H1 (cell line): ENCODE measurements at regions not wholly inside any gene's neighbourhood (a gene's known extent, or its start where the extent isn't known, plus 50 kb on each side); places are given as distances from the start of the nearest gene placed in this dataset.

Experiments used
- CTCF ChIA-PET: fragments of 300-600 bp; sonication (Branson Sonifier 250); formaldehyde crosslinking; loops from one replicate; lab custom pipeline; 2021; ENCODE audit not compliant: partially characterized antibody; lab: Charles Lee
- POLR2A ChIA-PET: fragments of 300-600 bp; sonication (Branson Sonifier 250); formaldehyde crosslinking; loops from one replicate; lab custom pipeline; 2021; ENCODE audit warnings: inconsistent platforms; ENCODE audit not compliant: partially characterized antibody; lab: Charles Lee
- DNase-seq, 2 experiments: peaks; one replicate each; pipeline versions ENCODE4 v3.0.0 to v3.0.0-alpha.2; 2010 to 2022; ENCODE audit warnings: low spot score in 2 of 2, low read depth in 1 of 2, mixed read lengths in 1 of 2
- FAIRE-seq: peaks from 2 replicates; lab custom pipeline; 2011; peaks lifted over from hg19 to GRCh38; lab: Jason Lieb, UNC
- H2AFZ ChIP-seq: 2 replicates; pipeline ENCODE4 v1.8.1; 2012; ENCODE audit warnings: low read length, inconsistent platforms
- H2AK5ac ChIP-seq: 2 replicates; pipeline ENCODE4 v1.6.1; 2013; ENCODE audit warnings: low read depth, low read length
- H2BK120ac ChIP-seq: replicated peaks from 2 replicates; pipeline ENCODE3; 2013; ENCODE audit warnings: low read depth, low read length, inconsistent platforms
- H2BK12ac ChIP-seq: 2 replicates; pipeline ENCODE4 v1.6.1; 2013; ENCODE audit warnings: low read depth, low read length
- H2BK15ac ChIP-seq: 2 replicates; pipeline ENCODE4 v1.6.1; 2013; ENCODE audit warnings: low read length
- H2BK20ac ChIP-seq: 2 replicates; pipeline ENCODE4 v1.6.1; 2013; ENCODE audit warnings: low read length
- H2BK5ac ChIP-seq: 2 replicates; pipeline ENCODE4 v1.6.1; 2013; ENCODE audit warnings: low read depth, low read length
- H3K14ac ChIP-seq: 2 replicates; pipeline ENCODE4 v1.6.1; 2013; ENCODE audit warnings: inconsistent platforms; ENCODE audit not compliant: insufficient read length
- H3K18ac ChIP-seq: 2 replicates; pipeline ENCODE4 v1.6.1; 2013; ENCODE audit warnings: low read length; ENCODE audit errors: extremely low read depth
- H3K23ac ChIP-seq: 2 replicates; pipeline ENCODE4 v1.6.1; 2013; ENCODE audit warnings: inconsistent platforms; ENCODE audit not compliant: insufficient read length
- H3K23me2 ChIP-seq: 2 replicates; pipeline ENCODE4 v1.6.1; 2013; ENCODE audit warnings: low read depth, low read length
- H3K27ac ChIP-seq: 2 replicates; pipeline ENCODE4 v1.6.1; 2011; ENCODE audit warnings: low read depth, low read length, inconsistent platforms
- H3K27me3 ChIP-seq, 4 experiments: replicated peaks in 1 of 4; 1 replicate in 1 of 4; 2 replicates in 3 of 4; pipeline versions ENCODE4 v1.6.1 to v1.8.1; 2011 to 2013; ENCODE audit warnings: low read length in 3 of 4, mild to moderate bottlenecking in 3 of 4, inconsistent platforms in 2 of 4, mixed read lengths in 2 of 4, moderate library complexity in 1 of 4; ENCODE audit not compliant: control insufficient read depth in 3 of 4, insufficient read depth in 3 of 4; ENCODE audit errors: extremely low read depth in 1 of 4
- H3K36me3 ChIP-seq, 4 experiments: 2 replicates each; pipeline versions ENCODE4 v1.6.1 to v1.8.1; 2011 to 2013; ENCODE audit warnings: mild to moderate bottlenecking in 4 of 4, low read length in 3 of 4, moderate library complexity in 2 of 4, control low read depth in 1 of 4, inconsistent platforms in 1 of 4; ENCODE audit not compliant: insufficient read depth in 4 of 4, control insufficient read depth in 2 of 4
- H3K4ac ChIP-seq: replicated peaks from 2 replicates; pipeline ENCODE3; 2013; ENCODE audit warnings: low read length, low read depth, mixed read lengths, inconsistent platforms; ENCODE audit not compliant: insufficient read length
- H3K4me1 ChIP-seq, 4 experiments: replicated peaks in 1 of 4; 1 replicate in 1 of 4; 2 replicates in 3 of 4; pipeline versions ENCODE4 v1.6.1 to v1.8.1; 2011 to 2013; ENCODE audit warnings: low read length in 3 of 4, inconsistent platforms in 2 of 4, mixed read lengths in 1 of 4; ENCODE audit not compliant: insufficient read depth in 4 of 4, control insufficient read depth in 3 of 4
- H3K4me2 ChIP-seq, 2 experiments: 2 replicates each; pipeline versions ENCODE4 v1.6.1 to v1.8.1; 2011 to 2013; ENCODE audit warnings: low read depth in 2 of 2, low read length in 2 of 2, control low read depth in 1 of 2, inconsistent platforms in 1 of 2, mild to moderate bottlenecking in 1 of 2; ENCODE audit not compliant: insufficient read depth in 1 of 2
- H3K4me3 ChIP-seq, 4 experiments: fragments of 200-600, 300-600 bp in 1 of 4; sonication (generic), shearing (Covaris generic), sonication (Bioruptor Twin) in 1 of 4; 2 replicates each; pipeline versions ENCODE4 v1.5.1 to v1.8.1; 2011 to 2016; ENCODE audit warnings: low read length in 4 of 4, low read depth in 3 of 4, control low read depth in 2 of 4, inconsistent platforms in 2 of 4, mild to moderate bottlenecking in 2 of 4, mixed read lengths in 1 of 4, moderate library complexity in 1 of 4; ENCODE audit not compliant: insufficient read depth in 2 of 4; ENCODE audit errors: extremely low read depth in 1 of 4
- H3K56ac ChIP-seq: replicated peaks from 2 replicates; pipeline ENCODE3; 2013; ENCODE audit warnings: low read depth, mild to moderate bottlenecking, mixed read lengths, low read length, inconsistent platforms; ENCODE audit not compliant: insufficient read length
- H3K79me1 ChIP-seq: 2 replicates; pipeline ENCODE4 v1.6.1; 2013; ENCODE audit warnings: low read depth, low read length, control low read depth
- H3K79me2 ChIP-seq, 2 experiments: 2 replicates each; pipeline versions ENCODE4 v1.6.1 to v1.8.1; 2012 to 2013; ENCODE audit warnings: low read length in 2 of 2, mild to moderate bottlenecking in 2 of 2, inconsistent platforms in 1 of 2; ENCODE audit not compliant: insufficient read depth in 2 of 2, control insufficient read depth in 1 of 2
- H3K9ac ChIP-seq, 4 experiments: replicated peaks in 1 of 4; 1 replicate in 1 of 4; 2 replicates in 3 of 4; pipeline versions ENCODE4 v1.6.1 to v1.8.1; 2011 to 2013; ENCODE audit warnings: low read depth in 3 of 4, low read length in 3 of 4, control low read depth in 2 of 4, mild to moderate bottlenecking in 2 of 4, moderate library complexity in 2 of 4, inconsistent platforms in 1 of 4; ENCODE audit errors: extremely low read depth in 1 of 4
- H3K9me3 ChIP-seq, 2 experiments: 2 replicates each; pipeline versions ENCODE4 v1.6.1 to v1.8.1; 2012 to 2013; ENCODE audit warnings: mild to moderate bottlenecking in 2 of 2, moderate library complexity in 2 of 2, control low read depth in 1 of 2, inconsistent platforms in 1 of 2, low read depth in 1 of 2, low read length in 1 of 2, mixed read lengths in 1 of 2; ENCODE audit not compliant: insufficient read depth in 2 of 2
- H4K20me1 ChIP-seq, 2 experiments: replicated peaks in 1 of 2; 2 replicates each; pipeline versions ENCODE3 to v1.8.1; 2011 to 2013; ENCODE audit warnings: inconsistent platforms in 2 of 2, low read length in 2 of 2, mild to moderate bottlenecking in 1 of 2; ENCODE audit not compliant: insufficient read depth in 2 of 2, control insufficient read depth in 1 of 2
- H4K5ac ChIP-seq: 2 replicates; pipeline ENCODE4 v1.6.1; 2013; ENCODE audit warnings: low read length, low read depth, mixed read lengths, inconsistent platforms; ENCODE audit not compliant: insufficient read length
- H4K8ac ChIP-seq: 2 replicates; pipeline ENCODE4 v1.8.0; 2013; ENCODE audit warnings: mild to moderate bottlenecking, moderate library complexity, low read length, inconsistent platforms; ENCODE audit not compliant: insufficient read depth; ENCODE audit errors: extremely low read depth
- H4K91ac ChIP-seq: replicated peaks from 2 replicates; pipeline ENCODE3; 2013; ENCODE audit warnings: low read length, mixed read lengths, inconsistent platforms; ENCODE audit not compliant: insufficient read length
- ASH2L ChIP-seq: fragments of 200-600, 300-600 bp; sonication (generic); IDR thresholded peaks from one replicate; pipeline ENCODE4 v1.7.1; 2017; ENCODE audit warnings: low read length
- BACH1 ChIP-seq: IDR thresholded peaks from 2 replicates; pipeline ENCODE4 v1.6.1; 2012; ENCODE audit warnings: low read length, improper control_type of control experiment
- CEBPB ChIP-seq: IDR thresholded peaks from 2 replicates; pipeline ENCODE4 v1.6.1; 2012; ENCODE audit warnings: low read depth, low read length
- EP300 ChIP-seq, 2 experiments: IDR thresholded peaks; 1 replicate in 1 of 2; 2 replicates in 1 of 2; pipeline ENCODE4 v1.6.1; 2011 to 2012; ENCODE audit warnings: low read depth in 2 of 2, low read length in 2 of 2, mild to moderate bottlenecking in 2 of 2, borderline replicate concordance in 1 of 2, inconsistent platforms in 1 of 2, moderate library complexity in 1 of 2
- JUND ChIP-seq: IDR thresholded peaks from 2 replicates; pipeline ENCODE4 v1.6.1; 2011; ENCODE audit warnings: mild to moderate bottlenecking, improper control_type of control experiment, low read length
- KDM4A ChIP-seq: IDR thresholded peaks from one replicate; pipeline ENCODE4 v1.7.1; 2012; ENCODE audit warnings: low read depth, mild to moderate bottlenecking, moderate library complexity, low read length, inconsistent platforms; ENCODE audit not compliant: severe bottlenecking
- KDM5A ChIP-seq: fragments of 200-600 bp; IDR thresholded peaks from 2 replicates; pipeline ENCODE4 v1.7.1; 2012; ENCODE audit warnings: mild to moderate bottlenecking, low read length, inconsistent platforms, mixed read lengths
- PHF8 ChIP-seq: fragments of 200-600 bp; sonication (generic); conservative IDR thresholded peaks from 2 replicates; pipeline ENCODE4 v1.7.1; 2012; ENCODE audit warnings: low read depth, mild to moderate bottlenecking, inconsistent platforms, low read length, moderate library complexity
- POLR2A ChIP-seq, 2 experiments: IDR thresholded peaks; 1 replicate in 1 of 2; 2 replicates in 1 of 2; pipeline ENCODE4 v1.6.1; 2011; ENCODE audit warnings: low read depth in 2 of 2, low read length in 2 of 2, mild to moderate bottlenecking in 2 of 2; ENCODE audit errors: control extremely low read depth in 1 of 2
- RFX5 ChIP-seq: IDR thresholded peaks from 2 replicates; pipeline ENCODE4 v1.6.1; 2011; ENCODE audit warnings: low read depth, low read length, improper control_type of control experiment, borderline replicate concordance
- RXRA ChIP-seq: IDR thresholded peaks from 2 replicates; pipeline ENCODE4 v1.6.1; 2011; ENCODE audit warnings: low read depth, mild to moderate bottlenecking, low read length, moderate library complexity; ENCODE audit not compliant: insufficient read depth
- SIN3A ChIP-seq, 2 experiments: IDR thresholded peaks in 1 of 2; conservative IDR thresholded peaks in 1 of 2; 2 replicates each; pipeline ENCODE4 v1.6.1; 2011 to 2012; ENCODE audit warnings: low read length in 2 of 2, improper control_type of control experiment in 1 of 2, low read depth in 1 of 2, mild to moderate bottlenecking in 1 of 2
- SIRT6 ChIP-seq: IDR thresholded peaks from one replicate; pipeline ENCODE4 v1.7.1; 2012; ENCODE audit warnings: low read length, inconsistent platforms
- SP4 ChIP-seq: IDR thresholded peaks from 2 replicates; pipeline ENCODE4 v1.6.1; 2012; ENCODE audit warnings: low read length, inconsistent platforms
- YY1 ChIP-seq: IDR thresholded peaks from 2 replicates; pipeline ENCODE4 v1.6.1; 2011; ENCODE audit warnings: low read depth, mild to moderate bottlenecking, low read length
- WGBS, 2 experiments: shearing (Covaris generic) in 1 of 2; methylation state at CpG; one replicate each; pipeline versions ENCODE4 v1.1.6 to v1.1.7; 2013 to 2015; ENCODE audit warnings: low lambda C conversion rate in 2 of 2, mixed read lengths in 2 of 2, inconsistent platforms in 1 of 2, low coverage in 1 of 2, missing lambda C conversion rate in 1 of 2; ENCODE audit not compliant: insufficient replicate concordance in 2 of 2, insufficient coverage in 1 of 2, insufficient read length in 1 of 2; ENCODE audit errors: extremely low coverage in 1 of 2, missing lambda C conversion rate in 1 of 2; 5-methylcytosine and 5-hydroxymethylcytosine counted together
- TF ChIP-seq, protein P1 (sequence below): IDR thresholded peaks from 2 replicates; pipeline ENCODE4 v1.6.1; 2011; ENCODE audit warnings: low read depth, mild to moderate bottlenecking, low read length; ENCODE audit not compliant: insufficient read depth

GRCh38 chr1:73659136-73659535 lies 538.8 kb downstream of the LRRIQ3 start:
- Histone ChIP-seq H4K20me1 (no peaks in the 10 kb centered on the region), H3K14ac (no peak overlapping the region), H2BK12ac (no peak overlapping the region), H2AFZ (no peak overlapping the region), H3K79me2 (no peaks in the 10 kb centered on the region), H3K4me2 (no peak overlapping the region), H2BK5ac (no peak overlapping the region), H2AK5ac (no peak overlapping the region), H3K9me3 (no peaks in the 10 kb centered on the region), H3K27ac (no peak overlapping the region), H4K91ac (no peak overlapping the region), H2BK15ac (no peak overlapping the region), H2BK120ac (no peak overlapping the region), H3K4ac (no peak overlapping the region), H3K36me3 (no peaks in the 10 kb centered on the region), H3K27me3 (no peaks in the 10 kb centered on the region), H4K5ac (no peak overlapping the region), H3K23me2 (no peaks in the 10 kb centered on the region; the same call in 1 of the 2 replicates), H3K4me3 (no peak overlapping the region), H3K18ac (no peak overlapping the region), H3K4me1 (no peaks in the 10 kb centered on the region), H3K79me1 (no peaks in the 10 kb centered on the region), H2BK20ac (no peak overlapping the region), H3K56ac (no peak overlapping the region), H4K8ac (no peak overlapping the region), H3K9ac (no peak overlapping the region), H3K23ac (no peak overlapping the region)
- WGBS, 2 experiments, result 97% methylated on average over 2 of the region's 2 CpGs; no CpG with 5 or more reads in 1 of the 2 experiments
- FAIRE-seq, result no peak
- ChIA-PET POLR2A (no interaction called here), CTCF (interaction anchor here (1.3 kb wide), 1 partner anchor 16 kb away, joined by 3 read pairs; no protein-coding TSS in a partner anchor)
- DNase-seq, result no peak
- TF ChIP-seq BACH1, result no peak
- TF ChIP-seq KDM4A, result no peak
- no peak for TF ChIP-seq EP300 (IDR thresholded peaks at IDR 0.05; ENCODE audit: borderline replicate concordance in 1 of 2, low read depth in 2 of 2, low read length in 2 of 2)
- TF ChIP-seq SP4, result no peak
- TF ChIP-seq KDM5A, result no peak
- TF ChIP-seq POLR2A (IDR thresholded peaks at IDR 0.05; ENCODE audit: control extremely low read depth in 1 of 2, low read depth in 2 of 2, low read length in 2 of 2), result no peak
- no peak for TF ChIP-seq SIRT6
- no peak for TF ChIP-seq CEBPB
- no peak for TF ChIP-seq YY1
- no peak for TF ChIP-seq RFX5
- no peak for TF ChIP-seq SIN3A (conservative IDR thresholded peaks at IDR 0.05 in 1 of 2, IDR thresholded peaks at IDR 0.05 in 1 of 2; ENCODE audit: low read depth in 1 of 2, low read length in 2 of 2)
- no peak for TF ChIP-seq JUND
- no peak for TF ChIP-seq PHF8
- TF ChIP-seq ASH2L, result no peak
- TF ChIP-seq, protein P1, sequence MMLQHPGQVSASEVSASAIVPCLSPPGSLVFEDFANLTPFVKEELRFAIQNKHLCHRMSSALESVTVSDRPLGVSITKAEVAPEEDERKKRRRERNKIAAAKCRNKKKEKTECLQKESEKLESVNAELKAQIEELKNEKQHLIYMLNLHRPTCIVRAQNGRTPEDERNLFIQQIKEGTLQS, result no peak
- no peak for TF ChIP-seq RXRA
